Activated CD4-positive, alpha-beta memory T cell treated with anti-CD3 and anti-CD28 coated beads for 36 hours (primary cell): ENCODE measurements at regions not wholly inside any gene's neighbourhood (a gene's known extent, or its start where the extent isn't known, plus 50 kb on each side); places are given as distances from the start of the nearest gene placed in this dataset.

Experiments
- CTCF ChIA-PET: fragments of 350-600 bp; sonication (Branson Sonifier 250); formaldehyde crosslinking; loops from one replicate; lab custom pipeline; 2021; ENCODE audit warnings: antibody characterized with exemption, inconsistent platforms; lab: Charles Lee
- POLR2A ChIA-PET: fragments of 350-600 bp; sonication (Branson Sonifier 250); formaldehyde crosslinking; loops from one replicate; lab custom pipeline; 2021; ENCODE audit warnings: antibody characterized with exemption; lab: Charles Lee
- DNase-seq: peaks from one replicate; pipeline ENCODE4 v3.0.0-alpha.2; 2020
- H3K27ac Mint-ChIP-seq: one replicate; pipeline ENCODE4 v1.8.0; 2021; ENCODE audit warnings: mixed read lengths
- H3K27me3 Mint-ChIP-seq: one replicate; pipeline ENCODE4 v1.8.0; 2021; ENCODE audit warnings: mixed read lengths
- H3K36me3 Mint-ChIP-seq: one replicate; pipeline ENCODE4 v1.8.0; 2021; ENCODE audit warnings: mixed read lengths
- H3K4me1 Mint-ChIP-seq: one replicate; pipeline ENCODE4 v1.8.0; 2021; ENCODE audit warnings: low read depth, mixed read lengths
- H3K4me3 Mint-ChIP-seq: one replicate; pipeline ENCODE4 v1.8.0; 2021; ENCODE audit warnings: mild to moderate bottlenecking, mixed read lengths
- H3K9me3 Mint-ChIP-seq: one replicate; pipeline ENCODE4 v1.8.0; 2021; ENCODE audit warnings: mixed read lengths
- intact Hi-C: fragments of 100-400 bp; cut with micrococcal nuclease; formaldehyde crosslinking; loops from one replicate; pipeline ENCODE4 v1.15.1; 2023

- Mint-ChIP-seq H3K4me3 (no peak overlapping the region), H3K9me3 (peaks cover 13% of the 10 kb centered on the region), H3K27me3 (no peaks in the 10 kb centered on the region), H3K36me3 (no peaks in the 10 kb centered on the region), H3K27ac (no peak overlapping the region), H3K4me1 (no peaks in the 10 kb centered on the region)
- no peak for DNase-seq
- ChIA-PET POLR2A (no interaction called here), CTCF (no interaction called here)
- intact Hi-C loops = no loop called here
Observed at GRCh38 chr3:84904212-84904611, 54.6 kb upstream of the CADM2 start.

- Mint-ChIP-seq H3K36me3 (no peaks in the 10 kb centered on the region), H3K27me3 (no peaks in the 10 kb centered on the region), H3K4me3 (no peak overlapping the region), H3K4me1 (no peaks in the 10 kb centered on the region), H3K27ac (no peak overlapping the region), H3K9me3 (peaks cover 8% of the 10 kb centered on the region)
- intact Hi-C loops = no loop called here
- CTCF ChIA-PET = no interaction called here
- DNase-seq = no peak
- POLR2A ChIA-PET = no interaction called here
Observed at GRCh38 chr3:84904816-84905555, 53.8 kb upstream of the CADM2 start.

GRCh38 chr3:84905556-84905920 is 53.3 kb upstream of the CADM2 start:
- ChIA-PET POLR2A (no interaction called here), CTCF (no interaction called here)
- DNase-seq = no peak
- H3K4me3 Mint-ChIP-seq = no peak overlapping the region
- no peaks in the 10 kb centered on the region for H3K36me3 Mint-ChIP-seq
- intact Hi-C loops = no loop called here
- peaks cover 3% of the 10 kb centered on the region for H3K9me3 Mint-ChIP-seq
- H3K27me3 Mint-ChIP-seq = no peaks in the 10 kb centered on the region
- no peaks in the 10 kb centered on the region for H3K4me1 Mint-ChIP-seq
- no peak overlapping the region for H3K27ac Mint-ChIP-seq

DNA sequence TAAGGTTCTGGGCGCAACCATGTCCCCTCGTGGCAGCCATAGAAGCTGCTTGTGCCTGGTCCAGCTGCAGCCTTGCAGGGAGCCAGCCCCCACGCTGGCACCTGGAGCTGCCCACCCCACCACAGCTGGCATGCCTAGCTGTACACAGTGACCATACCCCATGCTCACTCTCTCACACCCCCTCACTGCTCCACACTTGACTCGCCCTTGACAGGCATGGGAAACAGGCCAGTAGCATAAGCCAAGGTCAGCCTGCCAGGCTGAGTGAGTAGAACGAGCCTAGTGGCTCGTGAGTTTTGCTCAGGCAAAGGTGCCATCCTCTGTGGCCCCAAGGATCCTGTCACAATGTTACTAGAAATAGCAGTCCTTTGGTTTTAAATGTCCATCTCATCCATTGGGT is 52.7 kb upstream of the CADM2 start:
- Mint-ChIP-seq H3K4me1 (no peaks in the 10 kb centered on the region), H3K9me3 (peaks cover 3% of the 10 kb centered on the region), H3K4me3 (no peak overlapping the region), H3K27me3 (no peaks in the 10 kb centered on the region), H3K36me3 (no peaks in the 10 kb centered on the region), H3K27ac (no peak overlapping the region)
- intact Hi-C loops = no loop called here
- DNase-seq = no peak
- CTCF ChIA-PET = no interaction called here
- POLR2A ChIA-PET = no interaction called here
